ENCODE measurements at regions not wholly inside any gene's neighbourhood (a gene's known extent, or its start where the extent isn't known, plus 50 kb on each side); places are given as distances from the start of the nearest gene placed in this dataset.

DNA sequence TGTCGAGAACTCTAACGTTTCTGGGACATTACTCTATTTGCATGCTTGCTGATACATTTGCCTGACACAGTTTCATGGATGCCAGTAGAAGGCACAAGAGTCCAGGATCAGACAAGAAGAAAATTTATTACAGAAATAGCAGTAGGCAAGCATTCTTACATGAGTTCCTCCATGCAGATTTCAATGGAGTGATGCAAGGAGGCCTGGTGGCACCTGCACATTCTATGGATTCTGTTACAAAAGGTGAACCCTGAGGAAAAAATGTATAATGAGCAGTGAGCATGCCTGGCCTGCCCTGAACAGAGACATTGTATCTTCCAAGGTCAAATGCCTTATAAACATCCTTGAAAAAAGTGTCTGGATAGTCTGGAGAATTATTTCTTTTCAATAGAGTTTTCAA lies 142.9 kb downstream of the DSEL start:
- Histone ChIP-seq H3K9ac (ENCODE audit: low read length) (no peak overlapping the region), H3K27ac (ENCODE audit: low read depth, low read length) (no peak overlapping the region), H3K9me3 (ENCODE audit: insufficient read depth, low read length) (no peaks in the 10 kb centered on the region), H3F3A (ENCODE audit: insufficient read depth) (no peaks in the 10 kb centered on the region), H3K9me2 (replicated peaks; ENCODE audit: insufficient read depth, low read length) (no peaks in the 10 kb centered on the region; the same call in 1 of the 2 replicates), H4K20me1 (ENCODE audit: low read depth, low read length) (no peaks in the 10 kb centered on the region), H3K36me3 (ENCODE audit: low read length) (no peaks in the 10 kb centered on the region), H3K4me3 (ENCODE audit: insufficient read depth, low read length, poor library complexity, severe bottlenecking) (no peak overlapping the region), H3K4me2 (ENCODE audit: low read depth, low read length, poor library complexity, severe bottlenecking) (no peak overlapping the region), H3K27me3 (ENCODE audit: low read length) (no peaks in the 10 kb centered on the region), H3K79me2 (ENCODE audit: insufficient read depth, low read length) (no peaks in the 10 kb centered on the region), H2AFZ (ENCODE audit: low read depth, low read length, severe bottlenecking) (no peak overlapping the region)
- TF ChIP-seq, protein P1, sequence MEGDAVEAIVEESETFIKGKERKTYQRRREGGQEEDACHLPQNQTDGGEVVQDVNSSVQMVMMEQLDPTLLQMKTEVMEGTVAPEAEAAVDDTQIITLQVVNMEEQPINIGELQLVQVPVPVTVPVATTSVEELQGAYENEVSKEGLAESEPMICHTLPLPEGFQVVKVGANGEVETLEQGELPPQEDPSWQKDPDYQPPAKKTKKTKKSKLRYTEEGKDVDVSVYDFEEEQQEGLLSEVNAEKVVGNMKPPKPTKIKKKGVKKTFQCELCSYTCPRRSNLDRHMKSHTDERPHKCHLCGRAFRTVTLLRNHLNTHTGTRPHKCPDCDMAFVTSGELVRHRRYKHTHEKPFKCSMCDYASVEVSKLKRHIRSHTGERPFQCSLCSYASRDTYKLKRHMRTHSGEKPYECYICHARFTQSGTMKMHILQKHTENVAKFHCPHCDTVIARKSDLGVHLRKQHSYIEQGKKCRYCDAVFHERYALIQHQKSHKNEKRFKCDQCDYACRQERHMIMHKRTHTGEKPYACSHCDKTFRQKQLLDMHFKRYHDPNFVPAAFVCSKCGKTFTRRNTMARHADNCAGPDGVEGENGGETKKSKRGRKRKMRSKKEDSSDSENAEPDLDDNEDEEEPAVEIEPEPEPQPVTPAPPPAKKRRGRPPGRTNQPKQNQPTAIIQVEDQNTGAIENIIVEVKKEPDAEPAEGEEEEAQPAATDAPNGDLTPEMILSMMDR (IDR thresholded peaks at IDR 0.05; ENCODE audit: insufficient read depth, low read length, poor library complexity, severe bottlenecking): no peak
- TF ChIP-seq EZH2phosphoT487 (conservative IDR thresholded peaks at IDR 0.05; ENCODE audit: low read length): no peak

DNA sequence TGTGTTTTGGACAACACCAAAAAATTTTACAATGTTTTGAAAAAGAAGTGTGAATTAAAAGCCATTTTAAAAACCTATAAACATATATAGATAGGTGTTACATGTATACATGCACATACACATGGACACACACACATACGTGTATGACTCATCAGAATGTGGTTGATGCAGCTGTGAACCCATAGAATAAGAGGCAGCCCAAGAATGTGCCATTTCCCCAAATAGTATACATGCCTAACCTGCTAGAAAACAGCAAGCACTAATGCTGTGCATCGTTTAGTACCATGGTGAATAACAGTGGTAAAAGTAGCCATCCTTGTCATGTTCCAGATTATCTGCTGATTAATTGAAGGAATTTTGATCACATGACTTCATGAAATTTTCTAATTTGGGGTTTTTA lies 149.0 kb downstream of the DSEL start:
- no peaks in the 10 kb centered on the region for H3K79me2 ChIP-seq (ENCODE audit: insufficient read depth, low read length)
- H3K9me2 ChIP-seq (replicated peaks; ENCODE audit: insufficient read depth, low read length): no peaks in the 10 kb centered on the region
- H3F3A ChIP-seq (ENCODE audit: insufficient read depth): no peaks in the 10 kb centered on the region
- TF ChIP-seq, protein P1 (IDR thresholded peaks at IDR 0.05; ENCODE audit: insufficient read depth, low read length, poor library complexity, severe bottlenecking): no peak
- TF ChIP-seq EZH2phosphoT487 (conservative IDR thresholded peaks at IDR 0.05; ENCODE audit: low read length): no peak
- H3K9ac ChIP-seq (ENCODE audit: low read length): no peak overlapping the region
- no peaks in the 10 kb centered on the region for H3K36me3 ChIP-seq (ENCODE audit: low read length)
- H3K9me3 ChIP-seq (ENCODE audit: insufficient read depth, low read length): no peaks in the 10 kb centered on the region
- no peak overlapping the region for H2AFZ ChIP-seq (ENCODE audit: low read depth, low read length, severe bottlenecking)
- H4K20me1 ChIP-seq (ENCODE audit: low read depth, low read length): no peaks in the 10 kb centered on the region
- no peak overlapping the region for H3K27ac ChIP-seq (ENCODE audit: low read depth, low read length)
- no peak overlapping the region for H3K4me3 ChIP-seq (ENCODE audit: insufficient read depth, low read length, poor library complexity, severe bottlenecking)
- H3K27me3 ChIP-seq (ENCODE audit: low read length): no peaks in the 10 kb centered on the region
- H3K4me2 ChIP-seq (ENCODE audit: low read depth, low read length, poor library complexity, severe bottlenecking): no peak overlapping the region

DNA sequence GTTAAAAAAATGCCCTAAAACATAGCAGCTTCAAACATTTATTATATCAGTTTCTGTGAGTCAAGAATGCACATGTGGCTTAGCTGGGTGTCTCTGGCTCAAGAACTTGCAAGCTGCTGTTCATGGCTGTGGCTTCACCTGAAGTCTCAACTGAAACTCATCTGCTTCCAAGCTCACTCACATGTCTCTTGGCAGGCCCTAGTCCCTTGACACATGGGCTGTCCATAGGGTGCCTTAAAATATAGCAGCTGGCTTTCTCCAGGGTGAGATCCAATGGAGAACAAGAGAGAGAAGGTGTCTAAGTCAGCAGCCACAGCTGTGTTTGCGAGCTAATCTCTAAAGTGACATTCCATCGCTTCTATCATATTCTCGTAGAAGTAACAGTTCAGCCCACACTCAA lies 152.8 kb downstream of the DSEL start:
- Histone ChIP-seq H2AFZ (ENCODE audit: low read depth, low read length, severe bottlenecking) (no peak overlapping the region), H3K9me2 (replicated peaks; ENCODE audit: insufficient read depth, low read length) (no peaks in the 10 kb centered on the region), H3K9me3 (ENCODE audit: insufficient read depth, low read length) (no peaks in the 10 kb centered on the region), H4K20me1 (ENCODE audit: low read depth, low read length) (no peaks in the 10 kb centered on the region), H3K4me2 (ENCODE audit: low read depth, low read length, poor library complexity, severe bottlenecking) (no peak overlapping the region), H3F3A (ENCODE audit: insufficient read depth) (no peaks in the 10 kb centered on the region), H3K9ac (ENCODE audit: low read length) (no peak overlapping the region), H3K4me3 (ENCODE audit: insufficient read depth, low read length, poor library complexity, severe bottlenecking) (no peak overlapping the region), H3K79me2 (ENCODE audit: insufficient read depth, low read length) (no peaks in the 10 kb centered on the region), H3K27ac (ENCODE audit: low read depth, low read length) (no peak overlapping the region), H3K27me3 (ENCODE audit: low read length) (no peaks in the 10 kb centered on the region), H3K36me3 (ENCODE audit: low read length) (no peaks in the 10 kb centered on the region)
- no peak for TF ChIP-seq EZH2phosphoT487 (conservative IDR thresholded peaks at IDR 0.05; ENCODE audit: low read length)
- TF ChIP-seq, protein P1 (IDR thresholded peaks at IDR 0.05; ENCODE audit: insufficient read depth, low read length, poor library complexity, severe bottlenecking): no peak

Measured in SU-DHL-6 (cell line).